Heart right ventricle (tissue), 16 donors: ENCODE measurements at regions not wholly inside any gene's neighbourhood (a gene's known extent, or its start where the extent isn't known, plus 50 kb on each side); places are given as distances from the start of the nearest gene placed in this dataset.
"Not testable (repeated sequence)": the region's sequence is repeated elsewhere in the genome, so short reads cannot be mapped to it uniquely, and the experiment has no call there.

Source experiments
- ATAC-seq, 8 donors: fragments of 200-7000 bp; cut with Tn5 transposase; one replicate each; pipeline ENCODE4 v1.9.1; 2020; ENCODE audit warnings: mild to moderate bottlenecking in 8 of 8, moderate library complexity in 8 of 8, moderate number of reproducible peaks in 1 of 8
- DNase-seq, 2 donors: peaks; one replicate each; pipeline ENCODE4 v3.0.0-alpha.2; 2020
- H3K27ac ChIP-seq, 10 donors: fragments of 200-600 bp; sonication (generic) in 2 of 10; one replicate each; pipeline versions ENCODE4 v1.5.0 to v1.8.0; 2020 to 2022; ENCODE audit warnings: mild to moderate bottlenecking in 3 of 10
- H3K27me3 ChIP-seq, 7 donors: fragments of 200-600 bp; one replicate each; pipeline ENCODE4 v1.8.0; 2021 to 2022; ENCODE audit warnings: mild to moderate bottlenecking in 2 of 7
- H3K36me3 ChIP-seq, 9 donors: fragments of 200-600 bp; sonication (generic) in 1 of 9; one replicate each; pipeline versions ENCODE4 v1.5.0 to v1.8.0; 2020 to 2022; ENCODE audit warnings: mild to moderate bottlenecking in 2 of 9
- H3K4me1 ChIP-seq, 9 donors: fragments of 200-600 bp; sonication (generic) in 1 of 9; one replicate each; pipeline versions ENCODE4 v1.5.0 to v1.8.0; 2020 to 2022; ENCODE audit warnings: mild to moderate bottlenecking in 4 of 9
- H3K4me3 ChIP-seq, 10 donors: fragments of 200-600 bp; sonication (generic) in 2 of 10; one replicate each; pipeline versions ENCODE4 v1.5.0 to v1.8.0; 2020 to 2022; ENCODE audit warnings: mild to moderate bottlenecking in 7 of 10, moderate library complexity in 2 of 10
- H3K9me3 ChIP-seq, 11 donors: fragments of 200-600 bp in 10 of 11; sonication (generic) in 2 of 11; one replicate each; pipeline versions ENCODE4 v1.5.0 to v1.8.0; 2013 to 2022; ENCODE audit warnings: mild to moderate bottlenecking in 2 of 11, control low read depth in 1 of 11, moderate library complexity in 1 of 11
- WGBS, 2 donors: extraction: QIAGEN DNeasy Blood & Tissue Kit; methylation state at CpG; one replicate each; pipeline ENCODE4 v1.1.7; 2013; ENCODE audit warnings: inconsistent platforms in 1 of 2; 5-methylcytosine and 5-hydroxymethylcytosine counted together
- intact Hi-C, 10 donors: fragments of 100-400 bp; cut with DNase I; formaldehyde crosslinking; loops; one replicate each; pipeline versions ENCODE4 v1.11.1 to v1.14.2; 2022
- TF ChIP-seq, protein P1 (sequence below), 9 donors: fragments of 200-600 bp; sonication (generic) in 2 of 9; IDR thresholded peaks; one replicate each; pipeline versions ENCODE4 v1.5.0 to v1.8.0; 2021 to 2022; ENCODE audit warnings: antibody characterized with exemption in 9 of 9, mild to moderate bottlenecking in 5 of 9, moderate library complexity in 1 of 9
- donor health status: Arrhythmogenic right ventricular cardiomyopathy.
- donor health status: ischemic (EF 13 %, LVEDD 7.1; RV severe dilation, severe dysfunction).
- donor health status: healthy with polysubstance abuse.
- donor health status: DM: no; HTN: yes; CAD: no.
- donor health status: DM: no; HTN: no; CAD: no.
- donor health status: ischemic (EF 25% LVEDD 6.9; RV normal size, moderate dysfunction).
- donor health status: ischemic (EF 25% LVEDD 5.7; RV mildly dilated, moderate dysfunction).
- donor health status: healthy.
- donor health status: DM: yes; HTN: yes; CAD: no.
- donor health status: Ischemic cardiomyopathy.
- donor health status: ischemic (EF 35%, LVEDD 5.7; RV mildly dilated, moderate dysfunction).
- donor health status: nonischemic (EF 11% LVEDD 7.7; RV severe dilation, severe dysfunction).
- donor health status: DM: yes; HTN: yes; CAD: no.
- donor health status: PGD.
- donor health status: ischemic (EF 29% LVEDD 5.4; RV normal size, mild dysfunction).
- donor health status: nonischemic (EF 23%, LVEDD 6.1; RV moderate dilation, normal function).

DNA sequence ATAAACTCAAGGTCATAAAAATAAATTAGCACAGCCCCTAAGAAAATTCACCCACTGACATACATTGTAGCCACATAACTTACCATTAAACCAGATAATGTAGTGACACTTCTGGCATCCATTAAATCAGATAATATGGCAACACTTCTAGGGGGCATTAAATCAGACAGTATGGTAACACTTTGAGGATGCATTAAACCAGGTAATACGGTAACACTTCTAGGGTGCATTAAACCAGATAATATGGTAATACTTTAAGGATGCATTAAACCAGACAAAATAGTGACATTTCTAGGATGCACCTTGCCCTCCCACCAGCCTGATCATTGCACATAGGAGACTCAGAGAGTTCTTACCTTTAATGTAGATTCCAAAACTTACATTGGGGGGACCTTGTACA, 1220.5 kb upstream of the TMEM132C start:
- WGBS, 2 donors = 81 to 87% methylated on average over 1 of the region's 1 CpG
- intact Hi-C loops = no loop called here

DNA sequence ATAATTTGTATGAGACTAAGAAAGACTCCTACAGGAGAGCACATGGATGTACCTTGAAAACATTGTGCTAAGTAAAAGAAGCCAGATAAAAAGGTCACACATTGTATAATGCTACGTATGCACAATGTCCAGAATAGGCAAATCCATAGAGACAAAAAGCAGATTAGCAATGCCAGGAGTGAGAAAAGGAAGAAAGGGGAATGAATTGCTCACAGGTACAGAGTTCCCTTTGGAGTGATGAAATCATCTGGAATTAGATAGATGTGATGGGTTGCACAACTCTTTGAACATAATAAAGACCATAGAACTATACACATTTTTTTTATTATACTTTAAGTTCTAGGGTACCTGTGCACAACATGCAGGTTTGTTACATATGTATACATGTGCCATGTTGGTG, 1218.9 kb upstream of the TMEM132C start:
- Histone ChIP-seq H3K4me1 (no peaks in the 10 kb centered on the region), H3K4me3 (no peak overlapping the region), H3K36me3 (no peaks in the 10 kb centered on the region), H3K27me3 (peaks cover 0 to 2% (median 0%) of the 10 kb centered on the region in 7 donors), H3K27ac (no peak overlapping the region), H3K9me3 (peaks cover 0 to 10% (median 0%) of the 10 kb centered on the region in 11 donors)
- 84 to 85% methylated on average over 1 of the region's 1 CpG for WGBS, 2 donors
- TF ChIP-seq, protein P1, sequence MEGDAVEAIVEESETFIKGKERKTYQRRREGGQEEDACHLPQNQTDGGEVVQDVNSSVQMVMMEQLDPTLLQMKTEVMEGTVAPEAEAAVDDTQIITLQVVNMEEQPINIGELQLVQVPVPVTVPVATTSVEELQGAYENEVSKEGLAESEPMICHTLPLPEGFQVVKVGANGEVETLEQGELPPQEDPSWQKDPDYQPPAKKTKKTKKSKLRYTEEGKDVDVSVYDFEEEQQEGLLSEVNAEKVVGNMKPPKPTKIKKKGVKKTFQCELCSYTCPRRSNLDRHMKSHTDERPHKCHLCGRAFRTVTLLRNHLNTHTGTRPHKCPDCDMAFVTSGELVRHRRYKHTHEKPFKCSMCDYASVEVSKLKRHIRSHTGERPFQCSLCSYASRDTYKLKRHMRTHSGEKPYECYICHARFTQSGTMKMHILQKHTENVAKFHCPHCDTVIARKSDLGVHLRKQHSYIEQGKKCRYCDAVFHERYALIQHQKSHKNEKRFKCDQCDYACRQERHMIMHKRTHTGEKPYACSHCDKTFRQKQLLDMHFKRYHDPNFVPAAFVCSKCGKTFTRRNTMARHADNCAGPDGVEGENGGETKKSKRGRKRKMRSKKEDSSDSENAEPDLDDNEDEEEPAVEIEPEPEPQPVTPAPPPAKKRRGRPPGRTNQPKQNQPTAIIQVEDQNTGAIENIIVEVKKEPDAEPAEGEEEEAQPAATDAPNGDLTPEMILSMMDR (IDR thresholded peaks at IDR 0.05) = no peak
- DNase-seq (no peak), ATAC-seq (no peak)
- intact Hi-C loops = no loop called here

More for the DNA sequence above, 1220.5 kb upstream of the TMEM132C start:
- peaks cover 0 to 2% (median 0%) of the 10 kb centered on the region in 7 donors for H3K27me3 ChIP-seq
- no peak overlapping the region for H3K4me3 ChIP-seq
- TF ChIP-seq, protein P1 (IDR thresholded peaks at IDR 0.05) = no peak
- no peak overlapping the region for H3K27ac ChIP-seq
- H3K36me3 ChIP-seq = no peaks in the 10 kb centered on the region
- no peak for ATAC-seq
- H3K9me3 ChIP-seq = peaks cover 0 to 10% (median 0%) of the 10 kb centered on the region in 11 donors
- H3K4me1 ChIP-seq = no peaks in the 10 kb centered on the region
- no peak for DNase-seq

DNA sequence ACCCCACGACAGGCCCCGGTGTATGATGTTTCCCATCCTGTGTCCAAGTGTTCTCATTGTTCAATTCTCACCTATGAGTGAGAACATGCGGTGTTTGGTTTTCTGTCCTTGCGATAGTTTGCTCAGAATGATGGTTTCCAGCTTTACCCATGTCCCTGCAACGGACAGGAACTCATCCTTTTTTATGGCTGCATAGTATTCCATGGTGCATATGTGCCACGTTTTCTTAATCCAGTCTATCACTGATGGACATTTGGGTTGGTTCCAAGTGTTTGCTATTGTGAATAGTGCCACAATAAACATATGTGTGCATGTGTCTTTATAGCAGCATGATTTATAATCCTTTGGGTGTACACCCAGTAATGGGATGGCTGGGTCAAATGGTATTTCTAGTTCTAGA, 1218.4 kb upstream of the TMEM132C start:
- H3K4me3 ChIP-seq, H3K36me3 ChIP-seq, H3K9me3 ChIP-seq, DNase-seq, H3K27me3 ChIP-seq, ATAC-seq, H3K27ac ChIP-seq, H3K4me1 ChIP-seq, intact Hi-C loops: not testable (repeated sequence)
- 88% methylated on average over 6 of the region's 6 CpGs for WGBS, 2 donors

DNA sequence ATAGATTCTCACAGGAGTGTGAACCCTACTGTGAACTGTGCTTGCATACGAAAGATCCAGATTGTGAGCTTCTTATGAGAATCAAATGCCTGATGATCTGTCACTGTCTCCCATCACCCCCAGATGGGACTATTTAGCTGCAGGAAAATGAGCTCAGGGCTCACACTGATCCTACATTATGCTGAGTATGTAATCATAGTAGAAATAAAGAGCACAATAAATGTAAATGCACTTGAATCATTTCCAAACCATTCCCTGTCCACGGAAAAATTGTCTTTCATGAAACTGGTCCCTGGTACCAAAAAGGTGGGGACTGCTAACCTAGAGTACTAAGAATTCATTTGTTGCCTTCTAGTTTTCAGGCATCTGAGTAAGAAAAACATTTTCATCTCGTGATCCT, 1215.8 kb upstream of the TMEM132C start:
- H3K36me3 ChIP-seq = no peaks in the 10 kb centered on the region
- no peak overlapping the region for H3K27ac ChIP-seq
- H3K9me3 ChIP-seq = peaks cover 0 to 10% (median 0%) of the 10 kb centered on the region in 11 donors
- no peak overlapping the region for H3K4me3 ChIP-seq
- TF ChIP-seq, protein P1 (IDR thresholded peaks at IDR 0.05) = no peak
- intact Hi-C loops = no loop called here
- 75 to 76% methylated on average over 3 of the region's 3 CpGs for WGBS, 2 donors
- no peaks in the 10 kb centered on the region for H3K4me1 ChIP-seq
- DNase-seq = no peak
- H3K27me3 ChIP-seq = no peaks in the 10 kb centered on the region
- ATAC-seq = no peak

DNA sequence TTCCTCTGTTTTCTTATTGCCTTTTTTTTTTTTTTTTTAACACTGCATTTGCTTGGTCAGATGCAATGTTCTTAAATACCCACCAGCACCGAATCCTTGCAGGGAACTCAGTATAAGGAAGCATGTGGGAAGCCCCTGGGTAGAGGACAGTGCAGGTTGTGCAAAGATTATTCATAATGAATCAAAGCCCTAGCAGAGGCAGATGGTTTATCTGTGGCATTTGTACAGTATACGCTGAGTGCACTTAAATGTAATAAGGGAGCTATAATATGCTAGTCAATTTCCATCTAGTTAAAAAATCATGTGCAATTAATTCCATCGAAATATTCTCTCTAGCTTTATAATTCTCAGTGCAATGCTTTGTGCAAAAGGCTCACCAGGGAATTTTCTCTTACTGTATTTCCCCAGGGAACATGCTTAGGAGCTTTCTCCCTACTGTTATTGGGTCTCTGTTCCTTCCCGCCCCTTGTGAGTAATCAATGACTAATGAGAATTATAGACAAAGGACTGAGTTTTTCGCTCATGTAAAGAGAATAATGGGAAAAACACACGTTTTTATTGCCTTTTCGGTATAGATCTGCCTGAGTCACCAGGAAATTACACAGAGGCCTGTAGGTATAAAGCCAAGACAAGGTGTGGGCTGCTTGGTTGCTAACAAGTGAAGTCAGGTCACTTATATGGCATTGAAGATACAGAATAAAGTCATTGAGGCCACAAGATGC, 1214.3 kb upstream of the TMEM132C start:
- no peaks in the 10 kb centered on the region for H3K36me3 ChIP-seq
- ATAC-seq (no peak), DNase-seq (no peak)
- H3K27ac ChIP-seq = no peak overlapping the region
- 74 to 77% methylated on average over 7 of the region's 7 CpGs for WGBS, 2 donors
- no peak overlapping the region for H3K4me3 ChIP-seq
- intact Hi-C loops = no loop called here
- H3K27me3 ChIP-seq = no peaks in the 10 kb centered on the region
- peaks cover 0 to 10% (median 0%) of the 10 kb centered on the region in 11 donors for H3K9me3 ChIP-seq
- no peaks in the 10 kb centered on the region for H3K4me1 ChIP-seq
- TF ChIP-seq, protein P1 (IDR thresholded peaks at IDR 0.05) = no peak
